VCaP (cell line): ENCODE measurements at regions not wholly inside any gene's neighbourhood (a gene's known extent, or its start where the extent isn't known, plus 50 kb on each side); places are given as distances from the start of the nearest gene placed in this dataset.
"Not testable (repeated sequence)": the region's sequence is repeated elsewhere in the genome, so short reads cannot be mapped to it uniquely, and the experiment has no call there.

Experiments used
- H3K27ac ChIP-seq: fragments of 450-650 bp; 2 replicates; pipeline ENCODE4 v1.5.1; 2017
- CTCF ChIP-seq: fragments of 450-650 bp; conservative IDR thresholded peaks from 2 replicates; pipeline ENCODE4 v1.5.1; 2017; ENCODE audit warnings: mild to moderate bottlenecking, moderate library complexity

GRCh38 chr4:153887217-153887616 is 98.3 kb upstream of the SFRP2 start:
- TF ChIP-seq CTCF = no peak
- no peak overlapping the region for H3K27ac ChIP-seq

- no peak for TF ChIP-seq CTCF
- no peak overlapping the region for H3K27ac ChIP-seq
These were observed 95.4 kb upstream of the SFRP2 start for GRCh38 chr4:153884325-153884724.

DNA sequence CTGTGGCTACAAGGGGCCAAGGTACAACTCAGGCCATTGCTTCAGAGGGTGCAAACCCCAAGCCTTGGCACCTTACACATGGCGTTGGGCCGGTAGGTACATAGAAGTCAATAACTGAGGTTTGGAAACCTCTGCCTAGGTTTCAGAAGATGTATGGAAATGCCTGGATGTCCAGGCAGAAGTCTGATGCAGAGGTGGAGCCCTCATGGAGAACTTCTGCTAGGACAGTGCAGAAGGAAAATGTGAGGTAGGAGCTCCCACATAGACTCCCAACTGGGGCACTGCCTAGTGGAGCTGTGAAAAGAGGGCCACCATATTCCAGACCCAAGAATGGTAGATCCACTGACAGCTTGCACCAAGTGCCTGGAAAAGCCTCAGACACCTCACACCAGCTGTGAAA is 92.1 kb upstream of the SFRP2 start:
- no peak for TF ChIP-seq CTCF

GRCh38 chr4:153877898-153878297 is 89.0 kb upstream of the SFRP2 start:
- H3K27ac ChIP-seq = no peak overlapping the region
- TF ChIP-seq CTCF = no peak

More for the DNA sequence above, 92.1 kb upstream of the SFRP2 start:
- H3K27ac ChIP-seq = no peak overlapping the region

- TF ChIP-seq CTCF = no peak
- H3K27ac ChIP-seq = no peak overlapping the region
These were observed 84.9 kb upstream of the SFRP2 start for GRCh38 chr4:153873741-153874140.

DNA sequence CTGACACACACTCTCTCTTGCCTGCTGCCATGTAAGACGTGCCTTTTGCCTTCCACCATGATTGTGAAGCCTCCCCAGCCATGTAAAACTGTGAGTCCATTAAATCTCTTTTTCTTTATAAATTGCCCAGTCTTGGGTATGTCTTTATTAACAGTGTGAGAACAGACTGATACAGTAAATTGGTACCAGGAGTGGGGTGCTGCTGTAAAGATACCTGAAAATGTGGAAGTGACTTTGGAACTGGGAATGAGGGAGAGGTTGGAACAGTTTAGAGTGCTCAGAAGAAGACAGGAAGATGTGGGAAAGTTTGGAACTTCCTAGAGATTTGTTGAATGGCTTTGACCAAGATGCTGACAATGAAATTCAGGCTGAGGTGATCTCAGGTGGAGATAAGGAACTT is 77.9 kb upstream of the SFRP2 start:
- H3K27ac ChIP-seq = not testable (repeated sequence)

DNA sequence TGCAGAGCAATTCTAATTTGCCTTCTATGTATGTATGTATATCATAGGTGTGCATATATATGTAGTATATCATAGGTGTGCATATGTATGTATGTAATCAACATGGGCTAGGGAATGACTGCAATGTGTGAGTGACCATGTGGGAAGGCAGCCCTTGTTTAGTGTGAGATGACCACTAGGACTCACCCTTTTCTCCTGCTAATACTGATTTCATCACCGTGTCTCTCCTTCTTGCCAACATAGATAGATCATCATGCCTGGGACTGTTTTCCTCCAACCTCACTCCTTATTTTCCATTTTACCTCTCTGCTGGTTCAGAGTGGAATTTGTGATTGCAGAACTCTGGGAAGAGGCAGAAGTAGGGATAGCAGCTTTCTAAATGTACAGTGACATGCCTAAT is 63.6 kb upstream of the SFRP2 start:
- H3K27ac ChIP-seq = no peak overlapping the region
- no peak for TF ChIP-seq CTCF

- no peak overlapping the region for H3K27ac ChIP-seq
- no peak for TF ChIP-seq CTCF
These were observed 61.8 kb upstream of the SFRP2 start for GRCh38 chr4:153850533-153851280.
